WTC11 (cell line): ENCODE measurements at regions not wholly inside any gene's neighbourhood (a gene's known extent, or its start where the extent isn't known, plus 50 kb on each side); places are given as distances from the start of the nearest gene placed in this dataset.

Experiments
- ATAC-seq: fragments of 200-7000 bp; cut with Tn5 transposase; 2 replicates; pipeline ENCODE4 v1.10.0; 2021; ENCODE audit warnings: mild to moderate bottlenecking, moderate library complexity
- CTCF ChIA-PET: fragments of 300-600 bp; sonication (Branson Sonifier 250); formaldehyde crosslinking; loops from one replicate; lab custom pipeline; 2021; ENCODE audit warnings: antibody characterized with exemption; lab: Charles Lee
- POLR2A ChIA-PET: fragments of 350-600 bp; sonication (Branson Sonifier 250); formaldehyde crosslinking; loops from one replicate; lab custom pipeline; 2021; ENCODE audit warnings: antibody characterized with exemption; lab: Charles Lee
- DNase-seq: peaks from one replicate; pipeline ENCODE4 v3.0.0; 2021; ENCODE audit warnings: low spot score
- H3K27ac Mint-ChIP-seq: 2 replicates; pipeline ENCODE4 v1.8.0; 2021; ENCODE audit warnings: mixed read lengths
- H3K27me3 Mint-ChIP-seq: 2 replicates; pipeline ENCODE4 v1.8.0; 2021; ENCODE audit warnings: low read depth, mild to moderate bottlenecking, moderate library complexity, mixed read lengths
- H3K36me3 Mint-ChIP-seq: 2 replicates; pipeline ENCODE4 v1.8.0; 2021; ENCODE audit warnings: mixed read lengths
- H3K4me1 Mint-ChIP-seq: 2 replicates; pipeline ENCODE4 v1.8.0; 2022; ENCODE audit warnings: mixed read lengths
- H3K4me3 Mint-ChIP-seq: 2 replicates; pipeline ENCODE4 v1.8.0; 2021; ENCODE audit warnings: mild to moderate bottlenecking, moderate library complexity, mixed read lengths
- H3K9me3 Mint-ChIP-seq: 2 replicates; pipeline ENCODE4 v1.8.0; 2021; ENCODE audit warnings: mixed read lengths
- AFF4 ChIP-seq: sonication (generic); formaldehyde crosslinking; IDR thresholded peaks from 2 replicates; pipeline ENCODE4 v1.8.1; 2023; ENCODE audit warnings: mild to moderate bottlenecking, missing genetic modification reagents, borderline replicate concordance
- ATF6 ChIP-seq: sonication (generic); formaldehyde crosslinking; IDR thresholded peaks from 2 replicates; pipeline ENCODE4 v1.8.1; 2023; ENCODE audit warnings: mild to moderate bottlenecking, missing genetic modification reagents
- CREM ChIP-seq: sonication (generic); formaldehyde crosslinking; IDR thresholded peaks from 2 replicates; pipeline ENCODE4 v1.8.1; 2022; ENCODE audit warnings: mild to moderate bottlenecking, missing genetic modification reagents, moderate library complexity
- ELF4 ChIP-seq: sonication (generic); formaldehyde crosslinking; IDR thresholded peaks from 2 replicates; pipeline ENCODE4 v1.8.1; 2022; ENCODE audit warnings: low read depth, mild to moderate bottlenecking, moderate library complexity, missing genetic modification reagents
- ERG ChIP-seq: fragments of 250-450 bp; sonication (Bioruptor Pico); IDR thresholded peaks from 2 replicates; pipeline ENCODE4 v1.8.0; 2021; ENCODE audit warnings: mild to moderate bottlenecking
- GTF2I ChIP-seq: fragments of 250-450 bp; sonication (Bioruptor Pico); conservative IDR thresholded peaks from 2 replicates; pipeline ENCODE4 v1.4.0; 2021; ENCODE audit warnings: mild to moderate bottlenecking
- HMGA2 ChIP-seq: fragments of 250-450 bp; sonication (Bioruptor Pico); IDR thresholded peaks from 2 replicates; pipeline ENCODE4 v1.4.0; 2021; ENCODE audit warnings: mild to moderate bottlenecking, moderate library complexity
- JUN ChIP-seq: sonication (generic); formaldehyde crosslinking; IDR thresholded peaks from 2 replicates; pipeline ENCODE4 v1.8.0; 2023; ENCODE audit warnings: mild to moderate bottlenecking, missing genetic modification reagents
- KAT7 ChIP-seq: sonication (generic); formaldehyde crosslinking; IDR thresholded peaks from 2 replicates; pipeline ENCODE4 v1.8.1; 2023; ENCODE audit warnings: missing genetic modification reagents, mild to moderate bottlenecking, borderline replicate concordance
- MXD4 ChIP-seq: fragments of 250-450 bp; sonication (Bioruptor Pico); IDR thresholded peaks from 2 replicates; pipeline ENCODE4 v1.8.0; 2021; ENCODE audit warnings: mild to moderate bottlenecking, moderate library complexity, borderline replicate concordance
- MYBL2 ChIP-seq: sonication (generic); formaldehyde crosslinking; IDR thresholded peaks from 2 replicates; pipeline ENCODE4 v1.8.1; 2023; ENCODE audit warnings: mild to moderate bottlenecking, moderate library complexity, missing genetic modification reagents
- PREB ChIP-seq: sonication (generic); formaldehyde crosslinking; IDR thresholded peaks from 2 replicates; pipeline ENCODE4 v1.8.1; 2022; ENCODE audit warnings: mild to moderate bottlenecking, missing genetic modification reagents, moderate library complexity, borderline replicate concordance
- TP53 ChIP-seq: sonication (generic); formaldehyde crosslinking; IDR thresholded peaks from 2 replicates; pipeline ENCODE4 v1.8.1; 2023; ENCODE audit warnings: mild to moderate bottlenecking, missing genetic modification reagents
- ZNF138 ChIP-seq: sonication (generic); formaldehyde crosslinking; conservative IDR thresholded peaks from 2 replicates; pipeline ENCODE4 v1.8.1; 2022; ENCODE audit warnings: mild to moderate bottlenecking, moderate library complexity, missing genetic modification reagents
- ZNF263 ChIP-seq: sonication (generic); formaldehyde crosslinking; IDR thresholded peaks from 2 replicates; pipeline ENCODE4 v1.8.1; 2022; ENCODE audit warnings: low read depth, mild to moderate bottlenecking, moderate library complexity, missing genetic modification reagents
- ZNF396 ChIP-seq: fragments of 250-450 bp; sonication (Bioruptor Pico); IDR thresholded peaks from 2 replicates; pipeline ENCODE4 v1.8.0; 2021; ENCODE audit warnings: mild to moderate bottlenecking, moderate library complexity, borderline replicate concordance
- TF ChIP-seq, protein P1 (sequence below): fragments of 250-450 bp; sonication (Bioruptor Pico); IDR thresholded peaks from 2 replicates; pipeline ENCODE4 v1.9.0; 2021; ENCODE audit warnings: mild to moderate bottlenecking
- TF ChIP-seq, protein P2 (sequence below): sonication (generic); formaldehyde crosslinking; IDR thresholded peaks from 2 replicates; pipeline ENCODE4 v1.8.0; 2022; ENCODE audit warnings: mild to moderate bottlenecking, missing genetic modification reagents
- TF ChIP-seq, protein P3 (sequence below): fragments of 250-450 bp; sonication (Bioruptor Pico); IDR thresholded peaks from 2 replicates; pipeline ENCODE4 v1.9.0; 2021; ENCODE audit warnings: moderate library complexity, mild to moderate bottlenecking, inconsistent platforms, borderline replicate concordance
- TF ChIP-seq, protein P4 (sequence below): sonication (generic); formaldehyde crosslinking; IDR thresholded peaks from 2 replicates; pipeline ENCODE4 v1.8.1; 2023; ENCODE audit warnings: mild to moderate bottlenecking, missing genetic modification reagents, moderate library complexity
- TF ChIP-seq, protein P5 (sequence below): fragments of 200-600 bp; IDR thresholded peaks from 2 replicates; pipeline ENCODE4 v1.8.0; 2022; ENCODE audit warnings: antibody characterized with exemption
- TF ChIP-seq, protein P6 (sequence below): sonication (generic); formaldehyde crosslinking; IDR thresholded peaks from 2 replicates; pipeline ENCODE4 v1.8.1; 2022; ENCODE audit warnings: low read depth, missing genetic modification reagents, borderline replicate concordance

GRCh38 chr1:221039616-221040015 lies 160.4 kb downstream of the HLX start (continued):
- TF ChIP-seq, protein P1, sequence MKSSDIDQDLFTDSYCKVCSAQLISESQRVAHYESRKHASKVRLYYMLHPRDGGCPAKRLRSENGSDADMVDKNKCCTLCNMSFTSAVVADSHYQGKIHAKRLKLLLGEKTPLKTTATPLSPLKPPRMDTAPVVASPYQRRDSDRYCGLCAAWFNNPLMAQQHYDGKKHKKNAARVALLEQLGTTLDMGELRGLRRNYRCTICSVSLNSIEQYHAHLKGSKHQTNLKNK (CRISPR knock-in tag), result no peak
- no peak for TF ChIP-seq ZNF138 (CRISPR knock-in tag)

DNA sequence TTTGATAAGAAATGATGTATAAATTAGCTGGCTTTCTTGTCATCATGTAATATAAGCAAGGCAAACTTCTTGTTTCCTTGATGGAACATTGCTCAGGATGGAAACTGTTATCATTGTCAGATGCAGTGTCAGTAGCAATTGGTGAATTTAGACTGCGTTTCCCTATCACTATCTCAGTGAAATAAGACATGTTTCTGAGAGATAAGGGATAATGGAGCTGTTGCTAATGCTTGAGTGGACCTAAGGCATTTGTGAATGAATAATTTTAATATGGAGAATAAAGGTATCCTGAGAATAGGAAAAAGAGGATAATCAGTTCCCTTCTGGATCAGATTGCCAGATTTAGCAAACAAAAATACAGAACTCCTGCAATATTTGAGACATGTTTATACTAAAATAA lies 160.9 kb downstream of the HLX start:
- TF ChIP-seq ZNF396 (CRISPR knock-in tag), result no peak
- TF ChIP-seq CREM (CRISPR knock-in tag), result no peak
- TF ChIP-seq ERG (CRISPR knock-in tag), result no peak
- TF ChIP-seq HMGA2 (CRISPR knock-in tag), result no peak
- TF ChIP-seq GTF2I, result no peak
- TF ChIP-seq ELF4 (CRISPR knock-in tag), result no peak
- no peak for TF ChIP-seq KAT7
- TF ChIP-seq, protein P2, sequence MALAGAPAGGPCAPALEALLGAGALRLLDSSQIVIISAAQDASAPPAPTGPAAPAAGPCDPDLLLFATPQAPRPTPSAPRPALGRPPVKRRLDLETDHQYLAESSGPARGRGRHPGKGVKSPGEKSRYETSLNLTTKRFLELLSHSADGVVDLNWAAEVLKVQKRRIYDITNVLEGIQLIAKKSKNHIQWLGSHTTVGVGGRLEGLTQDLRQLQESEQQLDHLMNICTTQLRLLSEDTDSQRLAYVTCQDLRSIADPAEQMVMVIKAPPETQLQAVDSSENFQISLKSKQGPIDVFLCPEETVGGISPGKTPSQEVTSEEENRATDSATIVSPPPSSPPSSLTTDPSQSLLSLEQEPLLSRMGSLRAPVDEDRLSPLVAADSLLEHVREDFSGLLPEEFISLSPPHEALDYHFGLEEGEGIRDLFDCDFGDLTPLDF (CRISPR knock-in tag), result no peak
- TF ChIP-seq AFF4, result no peak
- no peak for TF ChIP-seq PREB (CRISPR knock-in tag)
- no peak for TF ChIP-seq MYBL2 (CRISPR knock-in tag)
- no peak for TF ChIP-seq TP53 (CRISPR knock-in tag)
- TF ChIP-seq MXD4 (CRISPR knock-in tag), result no peak
- TF ChIP-seq, protein P3, sequence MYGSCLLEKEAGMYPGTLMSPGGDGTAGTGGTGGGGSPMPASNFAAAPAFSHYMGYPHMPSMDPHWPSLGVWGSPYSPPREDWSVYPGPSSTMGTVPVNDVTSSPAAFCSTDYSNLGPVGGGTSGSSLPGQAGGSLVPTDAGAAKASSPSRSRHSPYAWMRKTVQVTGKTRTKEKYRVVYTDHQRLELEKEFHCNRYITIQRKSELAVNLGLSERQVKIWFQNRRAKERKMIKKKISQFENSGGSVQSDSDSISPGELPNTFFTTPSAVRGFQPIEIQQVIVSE (CRISPR knock-in tag), result no peak
- TF ChIP-seq, protein P4, sequence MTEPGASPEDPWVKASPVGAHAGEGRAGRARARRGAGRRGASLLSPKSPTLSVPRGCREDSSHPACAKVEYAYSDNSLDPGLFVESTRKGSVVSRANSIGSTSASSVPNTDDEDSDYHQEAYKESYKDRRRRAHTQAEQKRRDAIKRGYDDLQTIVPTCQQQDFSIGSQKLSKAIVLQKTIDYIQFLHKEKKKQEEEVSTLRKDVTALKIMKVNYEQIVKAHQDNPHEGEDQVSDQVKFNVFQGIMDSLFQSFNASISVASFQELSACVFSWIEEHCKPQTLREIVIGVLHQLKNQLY, result no peak
- no peak for TF ChIP-seq ZNF263
- no peak for TF ChIP-seq ATF6 (CRISPR knock-in tag)
- TF ChIP-seq, protein P5, sequence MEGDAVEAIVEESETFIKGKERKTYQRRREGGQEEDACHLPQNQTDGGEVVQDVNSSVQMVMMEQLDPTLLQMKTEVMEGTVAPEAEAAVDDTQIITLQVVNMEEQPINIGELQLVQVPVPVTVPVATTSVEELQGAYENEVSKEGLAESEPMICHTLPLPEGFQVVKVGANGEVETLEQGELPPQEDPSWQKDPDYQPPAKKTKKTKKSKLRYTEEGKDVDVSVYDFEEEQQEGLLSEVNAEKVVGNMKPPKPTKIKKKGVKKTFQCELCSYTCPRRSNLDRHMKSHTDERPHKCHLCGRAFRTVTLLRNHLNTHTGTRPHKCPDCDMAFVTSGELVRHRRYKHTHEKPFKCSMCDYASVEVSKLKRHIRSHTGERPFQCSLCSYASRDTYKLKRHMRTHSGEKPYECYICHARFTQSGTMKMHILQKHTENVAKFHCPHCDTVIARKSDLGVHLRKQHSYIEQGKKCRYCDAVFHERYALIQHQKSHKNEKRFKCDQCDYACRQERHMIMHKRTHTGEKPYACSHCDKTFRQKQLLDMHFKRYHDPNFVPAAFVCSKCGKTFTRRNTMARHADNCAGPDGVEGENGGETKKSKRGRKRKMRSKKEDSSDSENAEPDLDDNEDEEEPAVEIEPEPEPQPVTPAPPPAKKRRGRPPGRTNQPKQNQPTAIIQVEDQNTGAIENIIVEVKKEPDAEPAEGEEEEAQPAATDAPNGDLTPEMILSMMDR, result no peak
- no peak for TF ChIP-seq JUN
- TF ChIP-seq, protein P6, sequence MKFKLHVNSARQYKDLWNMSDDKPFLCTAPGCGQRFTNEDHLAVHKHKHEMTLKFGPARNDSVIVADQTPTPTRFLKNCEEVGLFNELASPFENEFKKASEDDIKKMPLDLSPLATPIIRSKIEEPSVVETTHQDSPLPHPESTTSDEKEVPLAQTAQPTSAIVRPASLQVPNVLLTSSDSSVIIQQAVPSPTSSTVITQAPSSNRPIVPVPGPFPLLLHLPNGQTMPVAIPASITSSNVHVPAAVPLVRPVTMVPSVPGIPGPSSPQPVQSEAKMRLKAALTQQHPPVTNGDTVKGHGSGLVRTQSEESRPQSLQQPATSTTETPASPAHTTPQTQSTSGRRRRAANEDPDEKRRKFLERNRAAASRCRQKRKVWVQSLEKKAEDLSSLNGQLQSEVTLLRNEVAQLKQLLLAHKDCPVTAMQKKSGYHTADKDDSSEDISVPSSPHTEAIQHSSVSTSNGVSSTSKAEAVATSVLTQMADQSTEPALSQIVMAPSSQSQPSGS (CRISPR knock-in tag), result no peak
- ATAC-seq (no peak), DNase-seq (no peak)
- Mint-ChIP-seq H3K4me1 (peaks cover 13% of the 10 kb centered on the region), H3K36me3 (no peaks in the 10 kb centered on the region), H3K27ac (no peak overlapping the region), H3K9me3 (peaks cover 7% of the 10 kb centered on the region), H3K4me3 (no peak overlapping the region), H3K27me3 (no peaks in the 10 kb centered on the region)
- ChIA-PET CTCF (no interaction called here), POLR2A (no interaction called here)
